GM12873 (cell line): ENCODE measurements at regions not wholly inside any gene's neighbourhood (a gene's known extent, or its start where the extent isn't known, plus 50 kb on each side); places are given as distances from the start of the nearest gene placed in this dataset.

Source experiments
- TF ChIP-seq, protein P1 (sequence below): IDR thresholded peaks from 2 replicates; pipeline ENCODE4 v1.5.1; 2012; ENCODE audit warnings: low read depth, mild to moderate bottlenecking, moderate library complexity, low read length, control low read depth; ENCODE audit not compliant: insufficient read depth; ENCODE audit errors: missing control alignments

DNA sequence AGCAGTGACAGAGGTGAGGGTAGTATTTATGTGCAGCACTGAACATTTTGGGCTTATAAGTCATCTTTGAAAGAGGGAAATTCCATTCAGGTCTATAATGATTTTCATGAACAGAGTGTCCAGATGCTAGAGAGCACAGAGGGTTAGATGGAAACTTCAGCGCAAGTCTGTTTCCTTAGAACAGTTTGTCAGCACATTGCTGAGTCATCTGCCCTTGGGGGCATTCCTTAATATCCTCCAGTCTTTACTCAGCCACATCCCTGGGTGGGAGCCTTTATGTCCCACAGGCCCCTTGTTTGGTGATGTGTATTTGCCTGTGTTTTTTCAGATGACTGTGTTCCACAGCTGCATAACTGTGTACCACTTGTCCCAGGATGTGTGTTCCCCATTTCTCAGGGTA is 138.5 kb upstream of the S1PR3 start:
- TF ChIP-seq, protein P1, sequence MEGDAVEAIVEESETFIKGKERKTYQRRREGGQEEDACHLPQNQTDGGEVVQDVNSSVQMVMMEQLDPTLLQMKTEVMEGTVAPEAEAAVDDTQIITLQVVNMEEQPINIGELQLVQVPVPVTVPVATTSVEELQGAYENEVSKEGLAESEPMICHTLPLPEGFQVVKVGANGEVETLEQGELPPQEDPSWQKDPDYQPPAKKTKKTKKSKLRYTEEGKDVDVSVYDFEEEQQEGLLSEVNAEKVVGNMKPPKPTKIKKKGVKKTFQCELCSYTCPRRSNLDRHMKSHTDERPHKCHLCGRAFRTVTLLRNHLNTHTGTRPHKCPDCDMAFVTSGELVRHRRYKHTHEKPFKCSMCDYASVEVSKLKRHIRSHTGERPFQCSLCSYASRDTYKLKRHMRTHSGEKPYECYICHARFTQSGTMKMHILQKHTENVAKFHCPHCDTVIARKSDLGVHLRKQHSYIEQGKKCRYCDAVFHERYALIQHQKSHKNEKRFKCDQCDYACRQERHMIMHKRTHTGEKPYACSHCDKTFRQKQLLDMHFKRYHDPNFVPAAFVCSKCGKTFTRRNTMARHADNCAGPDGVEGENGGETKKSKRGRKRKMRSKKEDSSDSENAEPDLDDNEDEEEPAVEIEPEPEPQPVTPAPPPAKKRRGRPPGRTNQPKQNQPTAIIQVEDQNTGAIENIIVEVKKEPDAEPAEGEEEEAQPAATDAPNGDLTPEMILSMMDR, result no peak

DNA sequence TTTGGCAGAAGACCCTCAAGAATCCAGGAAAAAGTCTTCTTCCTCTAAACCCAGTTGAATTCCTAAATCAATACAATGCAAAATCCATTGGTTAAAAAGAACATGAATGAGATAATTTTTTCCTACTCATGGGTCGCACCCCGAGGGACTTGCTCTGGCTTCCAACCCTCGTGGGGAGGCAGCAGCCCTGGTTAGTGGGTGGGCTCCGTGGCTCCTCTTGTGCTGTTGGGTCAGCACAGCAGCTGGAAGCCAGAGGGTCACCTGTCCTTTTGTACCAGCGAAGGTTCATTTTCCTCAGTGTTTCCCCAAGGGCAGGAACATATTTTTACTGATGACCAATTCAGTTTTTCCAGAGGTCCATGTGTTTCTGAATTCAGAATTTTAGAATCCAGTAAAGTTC is 120.6 kb upstream of the S1PR3 start:
- TF ChIP-seq, protein P1, result no peak

DNA sequence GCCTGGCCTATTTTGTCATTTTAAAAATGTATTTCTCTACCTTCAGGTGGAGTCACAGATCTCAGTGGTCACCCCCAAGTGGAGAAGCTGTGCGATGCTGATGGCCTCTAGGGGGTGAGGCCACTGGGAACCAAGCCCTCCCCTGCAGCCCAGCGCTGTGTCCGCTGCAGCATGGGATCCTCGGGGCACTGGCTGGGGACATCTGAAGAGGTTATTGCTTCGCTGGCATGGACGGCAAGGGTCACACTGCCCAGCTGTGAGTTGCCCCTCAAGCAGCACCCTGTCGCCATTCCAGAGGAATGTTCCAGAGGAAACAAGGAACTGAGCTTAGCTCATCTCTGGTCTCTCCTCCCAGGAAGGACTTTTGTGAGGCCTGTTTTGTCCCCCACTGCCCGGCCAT is 119.6 kb upstream of the S1PR3 start:
- TF ChIP-seq, protein P1, result no peak

DNA sequence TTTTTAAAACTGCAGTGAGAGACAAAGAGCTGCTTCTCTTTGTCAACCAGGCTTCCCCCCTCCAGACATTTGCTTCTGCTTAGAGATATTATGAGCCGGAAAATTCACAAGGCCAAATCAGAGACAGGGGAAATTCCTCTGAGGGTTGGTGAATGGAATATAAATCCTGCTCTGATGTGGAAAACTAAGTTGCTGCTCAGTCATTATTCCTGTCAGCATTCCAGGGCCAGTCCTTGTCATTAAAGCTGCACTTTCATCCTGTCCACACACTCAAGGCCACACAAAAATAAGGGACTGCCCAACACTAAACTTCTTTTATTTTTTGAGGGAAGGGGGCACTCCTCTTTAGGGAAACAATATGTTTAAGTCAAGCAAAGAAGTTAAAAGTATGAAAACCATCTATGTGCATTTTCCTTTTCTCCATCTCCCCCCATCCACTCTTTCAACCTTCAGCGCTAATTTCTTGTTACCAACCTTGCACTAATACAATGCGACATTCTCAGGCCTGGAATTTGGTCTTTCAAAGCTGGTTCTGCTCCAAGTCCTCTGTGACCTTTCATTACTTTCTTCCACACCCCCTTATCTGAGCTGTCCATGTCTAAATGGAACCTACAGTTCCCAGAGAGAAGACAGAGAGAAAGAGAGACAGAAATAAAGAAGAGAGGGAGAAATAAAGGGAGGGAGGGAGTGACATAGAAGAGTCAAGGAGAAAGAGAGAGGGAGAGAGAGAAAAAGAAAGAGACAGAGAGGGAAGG is 118.9 kb upstream of the S1PR3 start:
- TF ChIP-seq, protein P1, result no peak

DNA sequence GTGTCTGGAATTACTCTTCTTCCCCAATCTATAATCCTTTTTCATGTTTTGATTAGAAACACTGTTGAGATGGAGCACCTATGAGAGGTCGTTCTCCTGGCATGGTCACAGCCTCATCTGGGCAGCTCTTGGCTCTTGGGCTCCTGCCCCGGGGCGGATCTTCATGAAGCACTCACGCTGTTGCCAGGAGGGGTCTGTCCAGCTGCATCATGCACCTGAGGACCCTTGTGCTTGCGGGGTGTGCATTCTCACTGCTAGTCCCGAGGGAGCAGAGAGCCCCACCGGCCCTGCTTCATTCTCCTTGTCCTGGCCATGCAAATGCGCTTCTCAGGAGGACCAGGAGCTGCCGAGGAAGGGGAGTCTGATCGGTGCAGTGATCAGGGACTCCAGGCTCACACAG is 117.6 kb upstream of the S1PR3 start:
- TF ChIP-seq, protein P1, result no peak

DNA sequence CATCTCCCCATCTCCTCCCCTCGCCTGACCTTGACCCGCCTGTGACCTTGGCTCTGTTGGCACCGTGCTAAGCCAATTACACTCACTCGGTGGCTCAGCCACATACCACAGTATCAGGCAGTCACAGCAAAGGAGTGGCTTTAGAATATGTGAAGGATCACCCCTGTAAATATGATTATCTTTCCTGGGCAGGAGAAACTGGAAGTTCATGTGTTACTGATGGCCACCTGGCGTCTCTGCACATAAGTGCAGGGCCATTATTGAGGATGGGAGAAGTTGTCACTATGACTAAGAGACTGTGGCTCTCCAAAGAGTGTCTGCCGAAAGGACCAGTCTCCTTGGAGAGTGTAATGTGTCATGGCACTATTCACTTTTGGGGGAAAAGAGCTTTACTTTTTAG is 116.9 kb upstream of the S1PR3 start:
- TF ChIP-seq, protein P1, result peak; percentile 22

DNA sequence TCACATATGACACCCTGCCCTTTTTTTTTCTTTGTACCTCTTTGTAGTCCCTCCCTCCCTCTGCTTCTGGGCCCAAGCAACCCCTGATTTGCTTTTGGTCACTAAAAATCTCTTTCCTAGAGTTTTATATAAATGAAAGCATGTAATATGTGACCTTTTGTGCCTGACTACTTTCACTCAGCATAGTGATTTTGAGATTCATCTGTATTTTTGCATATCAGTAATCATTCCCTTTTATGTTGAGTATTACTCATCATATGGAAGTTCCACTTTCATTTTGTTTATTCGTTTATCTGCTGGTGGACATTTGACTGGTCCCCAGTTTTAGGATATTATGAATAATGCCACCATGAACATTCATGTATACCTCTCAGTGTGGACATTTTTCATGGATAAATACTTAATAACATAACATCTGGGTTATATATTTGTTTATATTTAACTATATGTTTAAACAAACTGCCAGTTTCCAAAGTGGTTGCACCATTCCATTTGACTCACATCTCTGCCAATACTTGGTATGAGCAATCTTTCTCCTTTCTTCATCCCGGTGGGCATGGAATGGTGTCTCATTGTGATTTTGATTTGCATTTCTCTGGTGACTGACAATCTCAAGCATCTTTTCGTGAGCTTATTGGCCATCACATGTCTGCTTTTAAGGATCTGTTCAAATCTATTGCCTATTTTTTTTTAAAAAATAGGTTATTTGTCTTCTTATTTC is 115.7 kb upstream of the S1PR3 start:
- TF ChIP-seq, protein P1, result no peak
